Body of pancreas (tissue), 4 donors: ENCODE measurements at regions not wholly inside any gene's neighbourhood (a gene's known extent, or its start where the extent isn't known, plus 50 kb on each side); places are given as distances from the start of the nearest gene placed in this dataset.

Source experiments
- ATAC-seq: fragments of 150-250 bp; one replicate; pipeline ENCODE4 v1.9.1; 2016
- DNase-seq, 4 donors: peaks; one replicate each; pipeline ENCODE4 v3.0.0-alpha.2; 2019
- H3K27ac ChIP-seq, 4 donors: fragments of 200-600 bp; sonication (generic); 1 replicate in 3 of 4; 2 replicates in 1 of 4; pipeline versions ENCODE4 v1.5.1 to v1.6.1; 2016 to 2019; ENCODE audit warnings: mild to moderate bottlenecking in 1 of 4, mixed read lengths in 1 of 4, moderate library complexity in 1 of 4
- H3K27me3 ChIP-seq, 2 donors: fragments of 200-600 bp; sonication (generic); one replicate each; pipeline ENCODE4 v1.6.0; 2016; ENCODE audit warnings: mild to moderate bottlenecking in 1 of 2
- H3K36me3 ChIP-seq, 2 donors: fragments of 200-600 bp; sonication (generic); replicated peaks in 1 of 2; 2 replicates each; pipeline ENCODE4 v1.5.1; 2016; ENCODE audit warnings: low read depth in 2 of 2; ENCODE audit not compliant: insufficient read depth in 1 of 2
- H3K4me1 ChIP-seq: fragments of 200-600 bp; sonication (generic); one replicate; pipeline ENCODE4 v1.6.0; 2016
- H3K4me3 ChIP-seq, 2 donors: fragments of 200-600 bp; sonication (generic); 1 replicate in 1 of 2; 2 replicates in 1 of 2; pipeline ENCODE4 v1.5.1; 2016 to 2019
- H3K9me3 ChIP-seq, 3 donors: fragments of 200-600 bp; sonication (generic); 1 replicate in 2 of 3; 2 replicates in 1 of 3; pipeline ENCODE4 v1.5.1; 2016
- CTCF ChIP-seq, 7 experiments: fragments of 450-650 bp in 4 of 7; fragments of 200-600 bp in 3 of 7; sonication (generic) in 3 of 7; IDR thresholded peaks; one replicate each; pipeline ENCODE4 v1.5.1; 2016 to 2019; ENCODE audit warnings: antibody characterized with exemption in 7 of 7
- POLR2A ChIP-seq, 3 donors: fragments of 450-650 bp; IDR thresholded peaks; one replicate each; pipeline ENCODE4 v1.6.1; 2016; ENCODE audit warnings: antibody characterized with exemption in 3 of 3, mild to moderate bottlenecking in 2 of 3
- WGBS, 2 donors: methylation state at CpG; one replicate each; pipeline ENCODE4 v1.1.5; 2017; 5-methylcytosine and 5-hydroxymethylcytosine counted together
- intact Hi-C: fragments of 100-400 bp; cut with DNase I; formaldehyde crosslinking; loops from one replicate; pipeline ENCODE4 v1.15.1; 2023

GRCh38 chr16:63462316-63462715 lies 1426.1 kb upstream of the CDH8 start:
- Histone ChIP-seq H3K27me3 (no peaks in the 10 kb centered on the region), H3K4me1 (no peaks in the 10 kb centered on the region), H3K27ac (no peak overlapping the region), H3K36me3 (no peaks in the 10 kb centered on the region), H3K4me3 (no peak overlapping the region), H3K9me3 (no peaks in the 10 kb centered on the region)
- ATAC-seq: no peak
- 75 to 87% methylated on average over 1 of the region's 1 CpG for WGBS, 2 donors
- intact Hi-C loops: no loop called here
- DNase-seq: no peak
- TF ChIP-seq POLR2A (IDR thresholded peaks at IDR 0.05) (no peak), CTCF (IDR thresholded peaks at IDR 0.05) (no peak)

GRCh38 chr16:63461248-63461841 lies 1425.1 kb upstream of the CDH8 start:
- intact Hi-C loops: no loop called here
- Histone ChIP-seq H3K27ac (no peak overlapping the region), H3K4me3 (no peak overlapping the region), H3K4me1 (no peaks in the 10 kb centered on the region), H3K36me3 (no peaks in the 10 kb centered on the region), H3K9me3 (no peaks in the 10 kb centered on the region), H3K27me3 (no peaks in the 10 kb centered on the region)
- WGBS, 2 donors: 37 to 39% methylated on average over 3 of the region's 3 CpGs
- ATAC-seq: no peak
- TF ChIP-seq POLR2A (IDR thresholded peaks at IDR 0.05): no peak
- peak in 5 of 7 experiments; percentile 29 to 50 (median 43) for TF ChIP-seq CTCF (IDR thresholded peaks at IDR 0.05)
- DNase-seq: peak in 2 of 4 donors; percentile 27 to 31

- no peaks in the 10 kb centered on the region for H3K4me1 ChIP-seq
- H3K27ac ChIP-seq: no peak overlapping the region
- ATAC-seq (no peak), DNase-seq (no peak)
- 84 to 87% methylated on average over 5 of the region's 5 CpGs for WGBS, 2 donors
- no peaks in the 10 kb centered on the region for H3K36me3 ChIP-seq
- no peaks in the 10 kb centered on the region for H3K9me3 ChIP-seq
- intact Hi-C loops: no loop called here
- H3K4me3 ChIP-seq: no peak overlapping the region
- no peak for TF ChIP-seq CTCF (IDR thresholded peaks at IDR 0.05)
- TF ChIP-seq POLR2A (IDR thresholded peaks at IDR 0.05): no peak
- no peaks in the 10 kb centered on the region for H3K27me3 ChIP-seq
These were observed 1422.6 kb upstream of the CDH8 start for GRCh38 chr16:63458846-63459245.

DNA sequence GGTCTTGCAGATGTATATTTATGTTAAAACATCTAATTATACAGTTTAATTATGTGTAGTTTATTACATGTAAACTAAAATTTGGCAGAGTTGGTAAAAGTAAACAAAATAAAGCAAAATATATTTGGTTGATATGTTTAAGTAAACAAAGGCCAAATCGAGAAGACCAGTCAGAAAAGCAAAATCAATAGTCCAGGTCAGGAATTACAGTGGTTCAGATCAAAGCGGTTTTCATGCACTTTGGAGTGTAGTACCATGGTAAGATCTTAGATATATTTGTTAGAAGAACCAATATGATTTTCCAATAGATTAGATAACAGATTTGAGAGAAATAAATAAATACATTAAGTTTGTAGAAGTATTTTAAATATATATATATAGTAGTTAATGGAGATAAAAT lies 1421.6 kb upstream of the CDH8 start:
- no peak for TF ChIP-seq POLR2A (IDR thresholded peaks at IDR 0.05)
- TF ChIP-seq CTCF (IDR thresholded peaks at IDR 0.05): no peak
- Histone ChIP-seq H3K4me1 (no peaks in the 10 kb centered on the region), H3K9me3 (no peaks in the 10 kb centered on the region), H3K27ac (no peak overlapping the region), H3K36me3 (no peaks in the 10 kb centered on the region), H3K4me3 (no peak overlapping the region), H3K27me3 (no peaks in the 10 kb centered on the region)
- no peak for ATAC-seq
- 30 to 32% methylated on average over 2 of the region's 2 CpGs for WGBS, 2 donors
- intact Hi-C loops: no loop called here
- DNase-seq: no peak

DNA sequence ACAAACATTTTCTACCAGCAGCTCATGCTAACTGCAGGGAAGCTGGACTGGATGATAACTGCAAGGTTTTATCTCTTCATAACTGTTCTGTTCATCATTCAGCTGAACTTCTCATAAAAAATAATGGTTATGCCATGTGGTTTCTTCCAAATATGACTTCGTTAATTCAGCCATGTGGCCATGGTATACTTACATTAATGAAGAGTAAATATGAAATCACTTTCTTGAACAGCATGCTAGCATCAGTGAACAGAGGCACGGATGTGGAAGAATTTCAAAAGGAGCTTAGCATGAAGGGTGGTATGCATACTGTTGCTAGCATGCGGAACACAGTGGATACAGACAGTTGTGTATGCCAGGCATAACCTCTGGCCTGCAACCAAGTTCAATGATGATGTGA lies 1417.0 kb upstream of the CDH8 start:
- 69 to 86% methylated on average over 3 of the region's 3 CpGs for WGBS, 2 donors
- Histone ChIP-seq H3K9me3 (no peaks in the 10 kb centered on the region), H3K4me1 (no peaks in the 10 kb centered on the region), H3K27me3 (no peaks in the 10 kb centered on the region), H3K36me3 (no peaks in the 10 kb centered on the region), H3K4me3 (no peak overlapping the region), H3K27ac (no peak overlapping the region)
- no peak for TF ChIP-seq CTCF (IDR thresholded peaks at IDR 0.05)
- TF ChIP-seq POLR2A (IDR thresholded peaks at IDR 0.05): no peak
- intact Hi-C loops: no loop called here
- ATAC-seq (no peak), DNase-seq (no peak)
